GM20000 (cell line): ENCODE measurements at regions not wholly inside any gene's neighbourhood (a gene's known extent, or its start where the extent isn't known, plus 50 kb on each side); places are given as distances from the start of the nearest gene placed in this dataset.
A peak's percentile ranks its signal among the peaks of the same experiment; 100 is the strongest.
"Not testable (repeated sequence)": the region's sequence is repeated elsewhere in the genome, so short reads cannot be mapped to it uniquely, and the experiment has no call there.

Experiments used
- DNase-seq: peaks from one replicate; pipeline ENCODE4 v3.0.0; 2012; ENCODE audit warnings: low spot score
- TF ChIP-seq, protein P1 (sequence below): IDR thresholded peaks from 2 replicates; pipeline ENCODE4 v1.5.1; 2012; ENCODE audit warnings: mild to moderate bottlenecking, control low read depth; ENCODE audit errors: extremely low read depth, missing control alignments

- no peak for DNase-seq
- TF ChIP-seq, protein P1, sequence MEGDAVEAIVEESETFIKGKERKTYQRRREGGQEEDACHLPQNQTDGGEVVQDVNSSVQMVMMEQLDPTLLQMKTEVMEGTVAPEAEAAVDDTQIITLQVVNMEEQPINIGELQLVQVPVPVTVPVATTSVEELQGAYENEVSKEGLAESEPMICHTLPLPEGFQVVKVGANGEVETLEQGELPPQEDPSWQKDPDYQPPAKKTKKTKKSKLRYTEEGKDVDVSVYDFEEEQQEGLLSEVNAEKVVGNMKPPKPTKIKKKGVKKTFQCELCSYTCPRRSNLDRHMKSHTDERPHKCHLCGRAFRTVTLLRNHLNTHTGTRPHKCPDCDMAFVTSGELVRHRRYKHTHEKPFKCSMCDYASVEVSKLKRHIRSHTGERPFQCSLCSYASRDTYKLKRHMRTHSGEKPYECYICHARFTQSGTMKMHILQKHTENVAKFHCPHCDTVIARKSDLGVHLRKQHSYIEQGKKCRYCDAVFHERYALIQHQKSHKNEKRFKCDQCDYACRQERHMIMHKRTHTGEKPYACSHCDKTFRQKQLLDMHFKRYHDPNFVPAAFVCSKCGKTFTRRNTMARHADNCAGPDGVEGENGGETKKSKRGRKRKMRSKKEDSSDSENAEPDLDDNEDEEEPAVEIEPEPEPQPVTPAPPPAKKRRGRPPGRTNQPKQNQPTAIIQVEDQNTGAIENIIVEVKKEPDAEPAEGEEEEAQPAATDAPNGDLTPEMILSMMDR = no peak
These were observed 143.4 kb upstream of the ZNF608 start for GRCh38 chr5:124889850-124890249.

DNA sequence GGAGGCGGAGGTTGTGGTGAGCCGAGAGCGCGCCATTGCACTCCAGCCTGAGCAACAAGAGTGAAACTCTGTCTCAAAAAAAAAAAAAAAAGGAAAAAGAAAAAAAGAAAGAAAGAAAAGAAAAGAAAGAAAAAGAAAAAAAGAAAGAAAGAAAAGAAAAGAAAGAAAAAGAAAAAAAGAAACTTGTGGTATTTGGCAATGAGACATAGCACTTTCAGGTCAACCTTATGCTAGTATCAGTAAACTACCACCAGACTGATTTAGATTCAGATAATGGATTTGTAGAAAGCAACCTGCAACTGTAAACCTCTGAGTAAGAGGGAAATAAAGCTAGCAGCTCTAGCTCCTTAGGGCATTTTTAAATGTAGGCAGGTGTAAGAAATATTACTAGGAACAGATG, 144.0 kb upstream of the ZNF608 start:
- DNase-seq = not testable (repeated sequence)

- TF ChIP-seq, protein P1 = no peak
- no peak for DNase-seq
These were observed 144.7 kb upstream of the ZNF608 start for GRCh38 chr5:124891179-124891578.

DNA sequence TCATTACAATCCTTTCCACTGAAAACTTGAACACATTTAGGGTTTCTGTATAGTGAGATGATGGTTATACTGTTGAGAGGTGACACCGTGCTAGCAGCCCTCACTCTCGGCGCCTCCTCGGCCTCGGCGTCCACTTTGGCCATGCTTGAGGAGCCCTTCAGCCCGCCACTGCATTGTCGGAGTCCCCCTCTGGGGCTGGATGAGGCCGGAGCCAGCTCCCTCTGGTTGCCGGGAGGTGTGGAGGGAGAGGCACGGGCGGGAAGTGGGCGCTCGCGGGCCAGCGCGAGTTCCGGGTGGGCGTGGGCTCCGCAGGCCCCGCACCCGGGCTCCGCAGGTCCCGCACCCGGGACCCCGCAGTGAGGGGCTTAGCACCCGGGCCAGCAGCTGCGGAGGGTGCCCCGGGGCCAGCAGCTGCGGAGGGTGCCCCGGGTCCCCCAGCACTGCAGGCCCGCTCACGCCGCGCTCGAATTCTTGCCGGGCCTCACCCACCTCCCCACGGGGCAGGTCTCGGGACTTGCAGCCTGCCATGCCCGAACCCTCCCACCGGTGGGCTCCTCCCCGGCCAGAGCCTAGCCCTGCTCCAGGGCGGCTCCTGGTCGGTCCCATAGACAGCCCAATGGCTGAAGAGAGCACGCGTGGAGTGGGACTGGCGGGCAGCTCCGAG, 145.9 kb upstream of the ZNF608 start:
- no peak for DNase-seq
- TF ChIP-seq, protein P1 = no peak

DNA sequence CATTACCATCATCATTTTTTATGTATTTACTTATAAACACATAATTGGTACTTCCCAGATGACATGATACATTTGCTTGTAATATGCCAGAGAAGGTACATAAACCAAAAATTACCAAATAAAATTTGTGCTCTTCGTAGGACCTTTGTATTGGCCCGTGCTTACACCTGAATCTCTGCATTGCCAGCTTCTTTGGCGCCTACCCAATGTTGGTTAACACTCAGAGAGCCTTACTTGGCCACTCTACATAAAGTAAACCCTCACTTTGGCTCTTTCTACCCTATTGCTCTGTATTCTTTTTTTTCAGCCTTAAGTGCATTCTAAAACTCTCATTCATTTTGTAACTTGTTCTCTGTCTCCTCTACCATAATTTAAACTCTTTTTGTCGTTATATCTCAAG, 148.1 kb upstream of the ZNF608 start:
- no peak for DNase-seq
- TF ChIP-seq, protein P1 = no peak

DNA sequence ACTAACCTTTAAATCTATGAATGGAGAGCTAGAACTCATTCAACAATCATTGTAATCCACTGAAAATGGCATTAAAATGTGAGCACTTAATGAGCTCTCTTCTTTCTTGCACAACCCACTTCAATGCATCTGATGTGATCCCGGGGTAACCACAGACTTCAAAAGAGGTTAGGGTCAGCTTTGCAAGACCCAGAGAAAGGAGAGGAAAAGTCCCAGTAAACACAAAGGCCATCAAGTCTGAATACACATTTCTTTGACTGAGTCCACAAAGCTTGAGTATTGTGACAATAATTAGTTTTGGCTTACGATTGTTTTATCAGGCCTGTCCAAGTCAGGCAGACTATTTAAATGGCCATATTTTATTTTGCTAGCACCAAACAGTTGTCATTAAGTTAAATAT, 148.8 kb upstream of the ZNF608 start:
- DNase-seq = no peak
- TF ChIP-seq, protein P1 = no peak

- TF ChIP-seq, protein P1 = no peak
- DNase-seq = no peak
These were observed 154.6 kb upstream of the ZNF608 start for GRCh38 chr5:124901081-124901480.

DNA sequence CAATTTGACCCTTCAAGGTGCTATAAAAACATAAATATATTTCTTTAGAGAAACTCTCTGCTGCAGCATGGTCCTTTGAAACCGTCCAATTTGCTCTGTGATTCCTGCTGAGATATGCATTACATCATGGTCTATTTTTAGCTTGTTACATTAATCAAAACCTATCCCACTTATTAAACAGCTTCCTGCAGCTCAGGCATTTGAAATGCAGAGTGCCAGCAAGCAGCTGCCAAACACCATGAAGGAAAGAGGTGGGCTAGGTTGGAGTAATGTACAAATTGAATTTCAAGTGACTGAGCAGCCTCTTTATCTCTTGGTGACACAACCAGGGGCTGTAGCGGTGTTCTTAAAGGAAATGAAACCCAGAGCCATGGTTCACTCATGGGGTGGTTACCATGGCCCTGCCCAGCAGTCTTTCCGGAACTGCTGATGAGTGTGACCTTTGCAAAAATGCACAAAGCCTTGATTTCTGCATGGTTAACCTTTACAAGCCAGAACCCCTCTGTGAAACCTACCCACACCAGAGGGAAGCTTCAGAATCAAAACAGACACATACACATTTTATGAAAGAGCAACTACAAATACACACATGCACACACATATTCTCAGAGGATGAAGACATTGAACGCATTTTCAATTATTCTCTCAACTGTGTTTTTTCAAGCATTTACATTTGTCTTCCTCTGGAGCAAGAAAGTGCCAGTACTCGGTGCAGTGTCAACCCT, 155.8 kb upstream of the ZNF608 start:
- TF ChIP-seq, protein P1 = no peak
- DNase-seq = peak; percentile 72
